ENCODE measurements at regions not wholly inside any gene's neighbourhood (a gene's known extent, or its start where the extent isn't known, plus 50 kb on each side); places are given as distances from the start of the nearest gene placed in this dataset.

DNA sequence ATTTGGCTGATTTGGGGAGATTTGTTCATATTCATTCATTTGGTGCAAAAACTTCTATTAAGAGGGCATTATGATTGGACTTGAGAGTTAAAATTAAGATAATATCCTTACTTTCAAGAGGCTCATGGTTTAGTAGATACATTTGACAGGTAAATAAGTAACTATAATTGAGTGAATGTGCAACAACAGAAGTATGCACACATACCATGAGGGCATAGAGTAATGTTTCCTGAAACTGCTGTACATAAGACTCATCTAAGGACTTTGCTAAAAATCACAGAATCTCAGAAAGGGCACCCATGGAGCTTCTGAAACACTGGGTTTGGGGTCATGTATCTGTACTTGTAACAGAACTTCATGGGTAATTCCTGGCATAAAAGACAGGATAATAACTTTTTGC is 70.1 kb upstream of the PPP2R2B start:
- TF ChIP-seq, protein P1, sequence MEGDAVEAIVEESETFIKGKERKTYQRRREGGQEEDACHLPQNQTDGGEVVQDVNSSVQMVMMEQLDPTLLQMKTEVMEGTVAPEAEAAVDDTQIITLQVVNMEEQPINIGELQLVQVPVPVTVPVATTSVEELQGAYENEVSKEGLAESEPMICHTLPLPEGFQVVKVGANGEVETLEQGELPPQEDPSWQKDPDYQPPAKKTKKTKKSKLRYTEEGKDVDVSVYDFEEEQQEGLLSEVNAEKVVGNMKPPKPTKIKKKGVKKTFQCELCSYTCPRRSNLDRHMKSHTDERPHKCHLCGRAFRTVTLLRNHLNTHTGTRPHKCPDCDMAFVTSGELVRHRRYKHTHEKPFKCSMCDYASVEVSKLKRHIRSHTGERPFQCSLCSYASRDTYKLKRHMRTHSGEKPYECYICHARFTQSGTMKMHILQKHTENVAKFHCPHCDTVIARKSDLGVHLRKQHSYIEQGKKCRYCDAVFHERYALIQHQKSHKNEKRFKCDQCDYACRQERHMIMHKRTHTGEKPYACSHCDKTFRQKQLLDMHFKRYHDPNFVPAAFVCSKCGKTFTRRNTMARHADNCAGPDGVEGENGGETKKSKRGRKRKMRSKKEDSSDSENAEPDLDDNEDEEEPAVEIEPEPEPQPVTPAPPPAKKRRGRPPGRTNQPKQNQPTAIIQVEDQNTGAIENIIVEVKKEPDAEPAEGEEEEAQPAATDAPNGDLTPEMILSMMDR (IDR thresholded peaks at IDR 0.05; ENCODE audit: partially characterized antibody, unreplicated experiment): no peak
- H3K27ac Mint-ChIP-seq (ENCODE audit: unreplicated experiment): no peak overlapping the region
- no peaks in the 10 kb centered on the region for H3K27me3 Mint-ChIP-seq (ENCODE audit: unreplicated experiment)
- DNase-seq: no peak
- no peak overlapping the region for H3K4me3 Mint-ChIP-seq (ENCODE audit: unreplicated experiment)
- H3K36me3 Mint-ChIP-seq (ENCODE audit: unreplicated experiment): no peaks in the 10 kb centered on the region
- H3K4me1 Mint-ChIP-seq (ENCODE audit: low read depth, unreplicated experiment): no peaks in the 10 kb centered on the region
- no peaks in the 10 kb centered on the region for H3K9me3 Mint-ChIP-seq (ENCODE audit: unreplicated experiment)

DNA sequence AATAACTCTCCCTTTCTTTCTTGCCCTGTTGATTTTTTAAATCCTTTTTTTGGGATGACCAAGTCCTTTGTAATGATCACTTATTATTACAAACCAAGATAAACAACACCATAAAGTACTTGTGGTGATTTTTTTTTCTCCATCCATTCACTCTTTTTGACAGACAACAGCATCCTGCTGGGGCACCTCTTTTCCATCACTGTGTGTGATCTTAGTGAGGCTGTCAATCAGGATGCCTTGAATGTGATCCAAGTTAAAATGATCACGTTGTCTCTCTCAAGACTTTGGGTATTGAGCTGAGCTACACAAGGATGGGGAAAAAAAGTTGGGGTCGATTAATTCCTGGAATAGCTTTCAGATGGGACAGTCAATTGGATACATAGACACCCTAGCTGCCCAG is 73.6 kb upstream of the PPP2R2B start:
- Mint-ChIP-seq H3K27me3 (ENCODE audit: unreplicated experiment) (no peaks in the 10 kb centered on the region), H3K27ac (ENCODE audit: unreplicated experiment) (no peak overlapping the region), H3K9me3 (ENCODE audit: unreplicated experiment) (no peaks in the 10 kb centered on the region), H3K36me3 (ENCODE audit: unreplicated experiment) (no peaks in the 10 kb centered on the region), H3K4me3 (ENCODE audit: unreplicated experiment) (no peak overlapping the region), H3K4me1 (ENCODE audit: low read depth, unreplicated experiment) (no peaks in the 10 kb centered on the region)
- DNase-seq: no peak
- TF ChIP-seq, protein P1 (IDR thresholded peaks at IDR 0.05; ENCODE audit: partially characterized antibody, unreplicated experiment): no peak

DNA sequence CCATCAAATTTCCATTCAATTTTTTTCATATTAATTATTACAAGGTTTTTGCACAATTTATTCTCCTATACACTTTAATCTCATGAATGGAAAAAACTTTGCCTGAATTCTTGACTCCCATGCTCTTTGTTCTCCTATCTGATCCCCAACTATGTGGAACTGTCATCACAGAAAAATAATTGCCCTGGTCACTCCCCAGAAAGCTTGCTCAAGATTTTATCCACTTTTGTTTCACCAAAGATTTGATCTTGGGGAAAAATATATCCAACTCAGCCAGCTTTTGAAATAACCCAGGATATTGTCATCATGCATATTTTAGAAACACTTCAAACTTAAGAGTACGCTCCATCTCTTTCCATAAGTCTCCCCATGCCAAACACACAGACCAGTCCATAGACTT is 77.7 kb upstream of the PPP2R2B start:
- Mint-ChIP-seq H3K4me1 (ENCODE audit: low read depth, unreplicated experiment) (no peaks in the 10 kb centered on the region), H3K4me3 (ENCODE audit: unreplicated experiment) (no peak overlapping the region), H3K9me3 (ENCODE audit: unreplicated experiment) (no peaks in the 10 kb centered on the region), H3K27ac (ENCODE audit: unreplicated experiment) (no peak overlapping the region), H3K27me3 (ENCODE audit: unreplicated experiment) (peaks cover 3% of the 10 kb centered on the region), H3K36me3 (ENCODE audit: unreplicated experiment) (no peaks in the 10 kb centered on the region)
- TF ChIP-seq, protein P1 (IDR thresholded peaks at IDR 0.05; ENCODE audit: partially characterized antibody, unreplicated experiment): no peak
- DNase-seq: no peak

DNA sequence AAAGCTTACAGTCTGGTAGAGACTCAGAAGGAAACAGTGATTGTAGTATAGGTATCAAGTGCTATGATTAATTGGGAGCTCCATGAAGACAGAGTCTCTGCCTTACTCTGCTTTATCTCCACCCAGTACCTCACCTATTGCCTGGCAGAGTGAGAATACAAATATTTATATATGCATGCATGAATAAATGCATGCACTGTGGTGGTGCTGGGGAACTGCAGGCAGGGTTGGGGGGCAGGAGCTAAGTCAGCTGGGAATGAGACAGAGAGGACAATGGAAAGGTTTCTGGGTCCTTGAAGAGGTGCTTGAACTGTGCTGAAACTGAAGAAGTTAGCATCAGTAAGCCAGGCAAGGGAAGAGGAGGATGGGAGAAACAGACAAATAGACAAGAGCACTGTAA is 80.8 kb upstream of the PPP2R2B start:
- H3K9me3 Mint-ChIP-seq (ENCODE audit: unreplicated experiment): no peaks in the 10 kb centered on the region
- H3K36me3 Mint-ChIP-seq (ENCODE audit: unreplicated experiment): no peaks in the 10 kb centered on the region
- H3K4me3 Mint-ChIP-seq (ENCODE audit: unreplicated experiment): no peak overlapping the region
- no peak overlapping the region for H3K27ac Mint-ChIP-seq (ENCODE audit: unreplicated experiment)
- H3K27me3 Mint-ChIP-seq (ENCODE audit: unreplicated experiment): peaks cover 3% of the 10 kb centered on the region
- no peak for DNase-seq
- H3K4me1 Mint-ChIP-seq (ENCODE audit: low read depth, unreplicated experiment): peaks cover 1% of the 10 kb centered on the region
- TF ChIP-seq, protein P1 (IDR thresholded peaks at IDR 0.05; ENCODE audit: partially characterized antibody, unreplicated experiment): no peak

DNA sequence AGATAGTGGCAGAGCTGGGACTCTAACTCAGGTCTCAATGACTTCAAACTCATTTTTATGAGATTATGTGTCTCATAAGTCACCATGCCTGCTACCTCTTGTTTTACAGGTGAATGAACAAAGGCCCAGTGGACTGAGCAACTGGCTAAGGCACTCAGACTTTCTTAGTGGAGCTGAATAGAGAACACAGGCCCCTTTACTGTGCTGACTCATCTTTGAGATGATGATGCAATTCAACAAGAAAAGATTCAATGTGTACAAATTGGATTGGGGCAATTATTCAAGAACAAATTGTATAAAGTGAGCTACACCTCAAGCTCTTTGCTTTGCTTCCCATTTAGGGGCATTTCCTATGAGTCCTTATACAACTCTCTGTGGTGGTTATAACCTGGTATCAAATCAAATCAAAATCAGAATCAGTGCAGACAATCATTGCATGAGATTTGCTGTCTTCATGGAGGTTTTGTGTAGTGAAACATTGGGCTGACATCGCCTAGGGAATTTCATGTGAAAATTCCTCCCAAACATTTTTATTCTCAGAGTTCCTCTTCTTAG is 84.3 kb upstream of the PPP2R2B start:
- TF ChIP-seq, protein P1 (IDR thresholded peaks at IDR 0.05; ENCODE audit: partially characterized antibody, unreplicated experiment): no peak
- H3K9me3 Mint-ChIP-seq (ENCODE audit: unreplicated experiment): no peaks in the 10 kb centered on the region

More for the DNA sequence above, 84.3 kb upstream of the PPP2R2B start:
- peaks cover 10% of the 10 kb centered on the region for H3K4me1 Mint-ChIP-seq (ENCODE audit: low read depth, unreplicated experiment)
- no peaks in the 10 kb centered on the region for H3K36me3 Mint-ChIP-seq (ENCODE audit: unreplicated experiment)
- H3K4me3 Mint-ChIP-seq (ENCODE audit: unreplicated experiment): no peak overlapping the region
- no peak overlapping the region for H3K27ac Mint-ChIP-seq (ENCODE audit: unreplicated experiment)
- no peak for DNase-seq
- peaks cover 3% of the 10 kb centered on the region for H3K27me3 Mint-ChIP-seq (ENCODE audit: unreplicated experiment)
